AG08396 (cell line): ENCODE measurements at regions not wholly inside any gene's neighbourhood (a gene's known extent, or its start where the extent isn't known, plus 50 kb on each side); places are given as distances from the start of the nearest gene placed in this dataset.

Experiments
- DNase-seq: peaks from one replicate; pipeline ENCODE4 v3.0.0; 2012; ENCODE audit warnings: low spot score, mixed read lengths

- DNase-seq, result no peak
Measured at GRCh38 chr3:124246376-124246775, 254.5 kb upstream of the ROPN1 start.

GRCh38 chr3:124246949-124247348 is 255.0 kb upstream of the ROPN1 start:
- no peak for DNase-seq

GRCh38 chr3:124248471-124249028 is 256.6 kb upstream of the ROPN1 start:
- peak; percentile 58 for DNase-seq

GRCh38 chr3:124249038-124249437 is 257.1 kb upstream of the ROPN1 start:
- no peak for DNase-seq

- DNase-seq, result no peak
Measured at GRCh38 chr3:124250053-124250452, 258.1 kb upstream of the ROPN1 start.

- no peak for DNase-seq
Measured at GRCh38 chr3:124256156-124256555, 264.2 kb upstream of the ROPN1 start.

- no peak for DNase-seq
Measured at GRCh38 chr3:124256599-124256998, 264.7 kb upstream of the ROPN1 start.

- DNase-seq, result no peak
Measured at GRCh38 chr3:124257336-124257864, 265.5 kb upstream of the ROPN1 start.

- DNase-seq, result no peak
Measured at GRCh38 chr3:124258057-124258500, 266.2 kb upstream of the ROPN1 start.

- DNase-seq, result peak; percentile 73
Measured at GRCh38 chr3:124260206-124260915, 268.4 kb upstream of the ROPN1 start.

GRCh38 chr3:124261306-124261705 is 269.4 kb upstream of the ROPN1 start:
- no peak for DNase-seq

- peak; percentile 57 for DNase-seq
Measured at GRCh38 chr3:124263168-124263567, 271.2 kb upstream of the ROPN1 start.

GRCh38 chr3:124264346-124264745 is 272.4 kb upstream of the ROPN1 start:
- no peak for DNase-seq

- no peak for DNase-seq
Measured at GRCh38 chr3:124266487-124266886, 274.6 kb upstream of the ROPN1 start.

GRCh38 chr3:124267406-124267805 is 275.5 kb upstream of the ROPN1 start:
- no peak for DNase-seq

GRCh38 chr3:124268355-124268754 is 276.4 kb upstream of the ROPN1 start:
- no peak for DNase-seq

- no peak for DNase-seq
Measured at GRCh38 chr3:124269619-124270018, 277.7 kb upstream of the ROPN1 start.

GRCh38 chr3:124272605-124273151 is 280.8 kb upstream of the ROPN1 start:
- peak; percentile 22 for DNase-seq

- no peak for DNase-seq
Measured at GRCh38 chr3:124273651-124274050, 281.7 kb upstream of the ROPN1 start.

- DNase-seq, result no peak
Measured at GRCh38 chr3:124274051-124274450, 282.1 kb upstream of the ROPN1 start.

- DNase-seq, result no peak
Measured at GRCh38 chr3:124275412-124275811, 283.5 kb upstream of the ROPN1 start.

- DNase-seq, result no peak
Measured at GRCh38 chr3:124276133-124276532, 284.2 kb upstream of the ROPN1 start.

GRCh38 chr3:124276539-124277143 is 284.7 kb upstream of the ROPN1 start:
- DNase-seq, result no peak
